WTC11 (cell line): ENCODE measurements at regions not wholly inside any gene's neighbourhood (a gene's known extent, or its start where the extent isn't known, plus 50 kb on each side); places are given as distances from the start of the nearest gene placed in this dataset.
"Not testable (repeated sequence)": the region's sequence is repeated elsewhere in the genome, so short reads cannot be mapped to it uniquely, and the experiment has no call there.

ENCODE experiments used
- ATAC-seq: fragments of 200-7000 bp; cut with Tn5 transposase; 2 replicates; pipeline ENCODE4 v1.10.0; 2021; ENCODE audit warnings: mild to moderate bottlenecking, moderate library complexity
- CTCF ChIA-PET: fragments of 300-600 bp; sonication (Branson Sonifier 250); formaldehyde crosslinking; loops from one replicate; lab custom pipeline; 2021; ENCODE audit warnings: antibody characterized with exemption; lab: Charles Lee
- POLR2A ChIA-PET: fragments of 350-600 bp; sonication (Branson Sonifier 250); formaldehyde crosslinking; loops from one replicate; lab custom pipeline; 2021; ENCODE audit warnings: antibody characterized with exemption; lab: Charles Lee
- DNase-seq: peaks from one replicate; pipeline ENCODE4 v3.0.0; 2021; ENCODE audit warnings: low spot score
- H3K27ac Mint-ChIP-seq: 2 replicates; pipeline ENCODE4 v1.8.0; 2021; ENCODE audit warnings: mixed read lengths
- H3K27me3 Mint-ChIP-seq: 2 replicates; pipeline ENCODE4 v1.8.0; 2021; ENCODE audit warnings: low read depth, mild to moderate bottlenecking, moderate library complexity, mixed read lengths
- H3K36me3 Mint-ChIP-seq: 2 replicates; pipeline ENCODE4 v1.8.0; 2021; ENCODE audit warnings: mixed read lengths
- H3K4me1 Mint-ChIP-seq: 2 replicates; pipeline ENCODE4 v1.8.0; 2022; ENCODE audit warnings: mixed read lengths
- H3K4me3 Mint-ChIP-seq: 2 replicates; pipeline ENCODE4 v1.8.0; 2021; ENCODE audit warnings: mild to moderate bottlenecking, moderate library complexity, mixed read lengths
- H3K9me3 Mint-ChIP-seq: 2 replicates; pipeline ENCODE4 v1.8.0; 2021; ENCODE audit warnings: mixed read lengths
- ARID4B ChIP-seq: sonication (generic); formaldehyde crosslinking; IDR thresholded peaks from 2 replicates; pipeline ENCODE4 v1.8.0; 2023; ENCODE audit warnings: missing genetic modification reagents, mild to moderate bottlenecking, borderline replicate concordance
- CBFB ChIP-seq: sonication (generic); formaldehyde crosslinking; IDR thresholded peaks from 2 replicates; pipeline ENCODE4 v1.8.1; 2022; ENCODE audit warnings: mild to moderate bottlenecking, low read depth, missing genetic modification reagents
- CREB1 ChIP-seq: sonication (generic); formaldehyde crosslinking; IDR thresholded peaks from 2 replicates; pipeline ENCODE4 v1.8.0; 2023; ENCODE audit warnings: mild to moderate bottlenecking, missing genetic modification reagents
- CTCF ChIP-seq: fragments of 200-600 bp; IDR thresholded peaks from 2 replicates; pipeline ENCODE4 v1.8.0; 2022; ENCODE audit warnings: antibody characterized with exemption
- E2F4 ChIP-seq: sonication (generic); formaldehyde crosslinking; IDR thresholded peaks from 2 replicates; pipeline ENCODE4 v1.8.1; 2022; ENCODE audit warnings: low read depth, mild to moderate bottlenecking, moderate library complexity, missing genetic modification reagents, borderline replicate concordance
- GRHL2 ChIP-seq: fragments of 250-450 bp; sonication (Bioruptor Pico); IDR thresholded peaks from 2 replicates; pipeline ENCODE4 v1.8.0; 2022; ENCODE audit warnings: mild to moderate bottlenecking, moderate library complexity; ENCODE audit not compliant: insufficient replicate concordance, severe bottlenecking
- GTF2I ChIP-seq: fragments of 250-450 bp; sonication (Bioruptor Pico); conservative IDR thresholded peaks from 2 replicates; pipeline ENCODE4 v1.4.0; 2021; ENCODE audit warnings: mild to moderate bottlenecking
- ZMAT4 ChIP-seq: fragments of 250-450 bp; sonication (Bioruptor Pico); IDR thresholded peaks from 2 replicates; pipeline ENCODE4 v1.9.0; 2021; ENCODE audit warnings: mild to moderate bottlenecking
- ZNF121 ChIP-seq: sonication (generic); formaldehyde crosslinking; IDR thresholded peaks from 2 replicates; pipeline ENCODE4 v1.8.0; 2023; ENCODE audit warnings: missing genetic modification reagents
- ZNF317 ChIP-seq: sonication (generic); formaldehyde crosslinking; IDR thresholded peaks from 2 replicates; pipeline ENCODE4 v1.8.1; 2023; ENCODE audit warnings: low read depth, mild to moderate bottlenecking, moderate library complexity, missing genetic modification reagents, borderline replicate concordance
- ZNF423 ChIP-seq: fragments of 250-450 bp; sonication (Bioruptor Pico); IDR thresholded peaks from 2 replicates; pipeline ENCODE4 v2.1.2; 2022; ENCODE audit warnings: mild to moderate bottlenecking, moderate library complexity
- ZNF425 ChIP-seq: fragments of 250-450 bp; sonication (Bioruptor Pico); conservative IDR thresholded peaks from 2 replicates; pipeline ENCODE4 v1.9.0; 2021; ENCODE audit warnings: mild to moderate bottlenecking
- ZSCAN18 ChIP-seq: fragments of 250-450 bp; sonication (Bioruptor Pico); IDR thresholded peaks from 2 replicates; pipeline ENCODE4 v2.1.2; 2022; ENCODE audit warnings: mild to moderate bottlenecking, moderate library complexity
- TF ChIP-seq, protein P1 (sequence below): fragments of 250-450 bp; sonication (Bioruptor Pico); IDR thresholded peaks from 2 replicates; pipeline ENCODE4 v1.9.0; 2021; ENCODE audit warnings: moderate library complexity, mild to moderate bottlenecking, inconsistent platforms, borderline replicate concordance
- TF ChIP-seq, protein P2 (sequence below): sonication (generic); formaldehyde crosslinking; IDR thresholded peaks from 2 replicates; pipeline ENCODE4 v1.8.0; 2023; ENCODE audit warnings: missing genetic modification reagents
- TF ChIP-seq, protein P3 (sequence below): sonication (generic); formaldehyde crosslinking; IDR thresholded peaks from 2 replicates; pipeline ENCODE4 v1.8.1; 2022; ENCODE audit warnings: mild to moderate bottlenecking, moderate library complexity, missing genetic modification reagents
- TF ChIP-seq, protein P4 (sequence below): sonication (generic); formaldehyde crosslinking; IDR thresholded peaks from 2 replicates; pipeline ENCODE4 v1.8.0; 2022; ENCODE audit warnings: missing genetic modification reagents

DNA sequence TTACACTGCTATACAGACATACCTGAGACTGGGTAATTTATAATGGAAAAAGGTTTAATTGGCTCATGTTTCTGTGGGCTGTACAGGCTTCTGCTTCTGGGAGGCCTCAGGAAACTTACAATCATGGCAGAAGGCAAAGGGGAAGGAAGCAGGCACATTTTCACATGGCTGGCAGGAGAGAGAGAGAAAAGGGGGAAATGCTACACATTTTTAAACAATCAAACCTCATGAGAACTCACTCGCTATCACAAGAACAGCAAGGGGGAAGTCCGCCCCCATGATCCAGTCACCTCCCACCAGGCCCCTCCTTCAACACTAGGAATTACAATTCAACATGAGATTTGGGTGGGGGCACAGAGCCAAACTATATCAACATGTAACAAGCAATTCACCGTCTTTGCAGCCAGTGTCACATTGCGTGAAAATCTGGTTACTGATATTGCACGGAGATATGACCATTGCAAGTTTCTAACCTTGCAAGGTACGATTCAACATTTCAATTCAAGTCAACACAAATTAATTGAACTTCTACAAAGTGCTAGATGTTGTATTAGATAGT is 61.7 kb upstream of the RELL1 start (continued):
- TF ChIP-seq, protein P1, sequence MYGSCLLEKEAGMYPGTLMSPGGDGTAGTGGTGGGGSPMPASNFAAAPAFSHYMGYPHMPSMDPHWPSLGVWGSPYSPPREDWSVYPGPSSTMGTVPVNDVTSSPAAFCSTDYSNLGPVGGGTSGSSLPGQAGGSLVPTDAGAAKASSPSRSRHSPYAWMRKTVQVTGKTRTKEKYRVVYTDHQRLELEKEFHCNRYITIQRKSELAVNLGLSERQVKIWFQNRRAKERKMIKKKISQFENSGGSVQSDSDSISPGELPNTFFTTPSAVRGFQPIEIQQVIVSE (CRISPR knock-in tag) = no peak
- TF ChIP-seq ARID4B (no peak), CTCF (no peak), ZNF425 (CRISPR knock-in tag) (no peak), ZMAT4 (CRISPR knock-in tag) (no peak), CREB1 (CRISPR knock-in tag) (no peak), CBFB (CRISPR knock-in tag) (no peak), ZNF121 (CRISPR knock-in tag) (no peak), ZSCAN18 (CRISPR knock-in tag) (no peak), GTF2I (no peak), GRHL2 (CRISPR knock-in tag) (no peak), ZNF317 (no peak), E2F4 (CRISPR knock-in tag) (no peak), ZNF423 (no peak)
- TF ChIP-seq, protein P2, sequence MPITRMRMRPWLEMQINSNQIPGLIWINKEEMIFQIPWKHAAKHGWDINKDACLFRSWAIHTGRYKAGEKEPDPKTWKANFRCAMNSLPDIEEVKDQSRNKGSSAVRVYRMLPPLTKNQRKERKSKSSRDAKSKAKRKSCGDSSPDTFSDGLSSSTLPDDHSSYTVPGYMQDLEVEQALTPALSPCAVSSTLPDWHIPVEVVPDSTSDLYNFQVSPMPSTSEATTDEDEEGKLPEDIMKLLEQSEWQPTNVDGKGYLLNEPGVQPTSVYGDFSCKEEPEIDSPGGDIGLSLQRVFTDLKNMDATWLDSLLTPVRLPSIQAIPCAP (CRISPR knock-in tag) = no peak
- TF ChIP-seq, protein P3, sequence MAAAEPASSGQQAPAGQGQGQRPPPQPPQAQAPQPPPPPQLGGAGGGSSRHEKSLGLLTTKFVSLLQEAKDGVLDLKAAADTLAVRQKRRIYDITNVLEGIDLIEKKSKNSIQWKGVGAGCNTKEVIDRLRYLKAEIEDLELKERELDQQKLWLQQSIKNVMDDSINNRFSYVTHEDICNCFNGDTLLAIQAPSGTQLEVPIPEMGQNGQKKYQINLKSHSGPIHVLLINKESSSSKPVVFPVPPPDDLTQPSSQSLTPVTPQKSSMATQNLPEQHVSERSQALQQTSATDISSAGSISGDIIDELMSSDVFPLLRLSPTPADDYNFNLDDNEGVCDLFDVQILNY = no peak
- TF ChIP-seq, protein P4, sequence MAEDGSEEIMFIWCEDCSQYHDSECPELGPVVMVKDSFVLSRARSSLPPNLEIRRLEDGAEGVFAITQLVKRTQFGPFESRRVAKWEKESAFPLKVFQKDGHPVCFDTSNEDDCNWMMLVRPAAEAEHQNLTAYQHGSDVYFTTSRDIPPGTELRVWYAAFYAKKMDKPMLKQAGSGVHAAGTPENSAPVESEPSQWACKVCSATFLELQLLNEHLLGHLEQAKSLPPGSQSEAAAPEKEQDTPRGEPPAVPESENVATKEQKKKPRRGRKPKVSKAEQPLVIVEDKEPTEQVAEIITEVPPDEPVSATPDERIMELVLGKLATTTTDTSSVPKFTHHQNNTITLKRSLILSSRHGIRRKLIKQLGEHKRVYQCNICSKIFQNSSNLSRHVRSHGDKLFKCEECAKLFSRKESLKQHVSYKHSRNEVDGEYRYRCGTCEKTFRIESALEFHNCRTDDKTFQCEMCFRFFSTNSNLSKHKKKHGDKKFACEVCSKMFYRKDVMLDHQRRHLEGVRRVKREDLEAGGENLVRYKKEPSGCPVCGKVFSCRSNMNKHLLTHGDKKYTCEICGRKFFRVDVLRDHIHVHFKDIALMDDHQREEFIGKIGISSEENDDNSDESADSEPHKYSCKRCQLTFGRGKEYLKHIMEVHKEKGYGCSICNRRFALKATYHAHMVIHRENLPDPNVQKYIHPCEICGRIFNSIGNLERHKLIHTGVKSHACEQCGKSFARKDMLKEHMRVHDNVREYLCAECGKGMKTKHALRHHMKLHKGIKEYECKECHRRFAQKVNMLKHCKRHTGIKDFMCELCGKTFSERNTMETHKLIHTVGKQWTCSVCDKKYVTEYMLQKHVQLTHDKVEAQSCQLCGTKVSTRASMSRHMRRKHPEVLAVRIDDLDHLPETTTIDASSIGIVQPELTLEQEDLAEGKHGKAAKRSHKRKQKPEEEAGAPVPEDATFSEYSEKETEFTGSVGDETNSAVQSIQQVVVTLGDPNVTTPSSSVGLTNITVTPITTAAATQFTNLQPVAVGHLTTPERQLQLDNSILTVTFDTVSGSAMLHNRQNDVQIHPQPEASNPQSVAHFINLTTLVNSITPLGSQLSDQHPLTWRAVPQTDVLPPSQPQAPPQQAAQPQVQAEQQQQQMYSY (CRISPR knock-in tag) = no peak

GRCh38 chr4:37746852-37747251 is 60.7 kb upstream of the RELL1 start:
- H3K36me3 Mint-ChIP-seq, H3K4me1 Mint-ChIP-seq, H3K27me3 Mint-ChIP-seq, H3K9me3 Mint-ChIP-seq, H3K27ac Mint-ChIP-seq, CTCF ChIA-PET, DNase-seq, H3K4me3 Mint-ChIP-seq, POLR2A ChIA-PET, ATAC-seq: not testable (repeated sequence)
